ENCODE measurements at regions not wholly inside any gene's neighbourhood (a gene's known extent, or its start where the extent isn't known, plus 50 kb on each side); places are given as distances from the start of the nearest gene placed in this dataset.

DNA sequence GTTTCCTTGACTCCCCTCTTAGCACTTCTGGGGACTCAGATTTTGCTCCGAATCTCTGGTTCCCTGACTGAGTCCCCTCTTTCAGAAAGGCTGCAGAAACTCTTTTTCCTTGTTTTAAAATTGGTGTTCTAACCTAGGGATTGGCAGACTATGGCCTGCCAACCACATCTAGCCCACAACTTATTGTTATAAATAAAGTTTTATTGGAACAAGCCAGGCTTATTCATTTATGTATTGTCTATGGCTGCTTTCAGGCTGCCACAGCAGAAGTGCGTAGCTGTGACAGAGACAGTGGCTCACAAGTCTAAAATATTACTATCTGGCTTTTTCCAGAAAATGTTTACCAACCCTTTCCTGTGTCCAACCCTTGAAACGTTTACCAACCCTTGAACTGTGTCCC is 81.7 kb downstream of the IER5 start:
- ATAC-seq (no peak), DNase-seq (no peak)
- no peak for TF ChIP-seq CTCF (IDR thresholded peaks at IDR 0.05)
- Histone ChIP-seq H3K27me3 (no peaks in the 10 kb centered on the region), H3K4me3 (no peak overlapping the region), H3K27ac (no peak overlapping the region), H3K36me3 (no peaks in the 10 kb centered on the region), H3K4me1 (peaks cover 0 to 8% of the 10 kb centered on the region in 2 donors), H3K9me3 (peaks cover 0 to 6% of the 10 kb centered on the region in 2 donors)
- intact Hi-C loops (cut with DNase I): no loop called here

GRCh38 chr1:181172082-181172481 is 83.6 kb downstream of the IER5 start:
- Histone ChIP-seq H3K4me1 (no peaks in the 10 kb centered on the region), H3K27ac (no peak overlapping the region), H3K9me3 (peaks cover 0 to 6% of the 10 kb centered on the region in 2 donors), H3K27me3 (no peaks in the 10 kb centered on the region), H3K36me3 (no peaks in the 10 kb centered on the region), H3K4me3 (no peak overlapping the region)
- ATAC-seq (no peak), DNase-seq (no peak)
- intact Hi-C loops (cut with DNase I): no loop called here
- no peak for TF ChIP-seq CTCF (IDR thresholded peaks at IDR 0.05)

GRCh38 chr1:181173761-181174447 is 85.4 kb downstream of the IER5 start:
- no peak for TF ChIP-seq CTCF (IDR thresholded peaks at IDR 0.05)
- Histone ChIP-seq H3K4me1 (no peaks in the 10 kb centered on the region), H3K27ac (no peak overlapping the region), H3K36me3 (no peaks in the 10 kb centered on the region), H3K9me3 (peaks cover 0 to 6% of the 10 kb centered on the region in 2 donors), H3K4me3 (no peak overlapping the region), H3K27me3 (no peaks in the 10 kb centered on the region)
- DNase-seq: no peak
- no peak for ATAC-seq
- intact Hi-C loops (cut with DNase I): no loop called here

GRCh38 chr1:181174861-181175260 is 86.4 kb downstream of the IER5 start:
- Histone ChIP-seq H3K27ac (no peak overlapping the region), H3K27me3 (no peaks in the 10 kb centered on the region), H3K9me3 (peaks cover 0 to 6% of the 10 kb centered on the region in 2 donors), H3K4me1 (no peaks in the 10 kb centered on the region), H3K4me3 (no peak overlapping the region), H3K36me3 (no peaks in the 10 kb centered on the region)
- no peak for ATAC-seq
- intact Hi-C loops (cut with DNase I): no loop called here
- no peak for DNase-seq
- no peak for TF ChIP-seq CTCF (IDR thresholded peaks at IDR 0.05)

GRCh38 chr1:181175356-181175910 is 86.9 kb downstream of the IER5 start:
- peaks cover 0 to 6% of the 10 kb centered on the region in 2 donors for H3K9me3 ChIP-seq
- no peaks in the 10 kb centered on the region for H3K4me1 ChIP-seq
- no peak for DNase-seq
- H3K27me3 ChIP-seq: no peaks in the 10 kb centered on the region
- H3K4me3 ChIP-seq: no peak overlapping the region
- ATAC-seq: no peak
- intact Hi-C loops (cut with DNase I): no loop called here
- no peaks in the 10 kb centered on the region for H3K36me3 ChIP-seq
- no peak for TF ChIP-seq CTCF (IDR thresholded peaks at IDR 0.05)
- no peak overlapping the region for H3K27ac ChIP-seq
